Stimulated activated effector memory CD8-positive, alpha-beta T cell treated with anti-CD3 and anti-CD28 coated beads, Interleukin-12 subunit alpha, Interleukin-12 subunit beta, amount 100 ng/mL, for 72 hours (primary cell): ENCODE measurements at regions not wholly inside any gene's neighbourhood (a gene's known extent, or its start where the extent isn't known, plus 50 kb on each side); places are given as distances from the start of the nearest gene placed in this dataset.

ENCODE experiments used
- ATAC-seq: fragments of 150-1000 bp; cut with Tn5 transposase; 2 replicates; pipeline ENCODE4 v1.10.0; 2021
- DNase-seq, 2 donors: peaks; one replicate each; pipeline ENCODE4 v3.0.0; 2021 to 2022; ENCODE audit warnings: low spot score in 2 of 2
- H3K27ac Mint-ChIP-seq: one replicate; pipeline ENCODE4 v1.8.0; 2022; ENCODE audit warnings: mild to moderate bottlenecking, mixed read lengths
- H3K36me3 Mint-ChIP-seq: one replicate; pipeline ENCODE4 v1.8.0; 2022; ENCODE audit warnings: mild to moderate bottlenecking, mixed read lengths
- H3K4me1 Mint-ChIP-seq: one replicate; pipeline ENCODE4 v1.8.0; 2022; ENCODE audit warnings: mixed read lengths
- H3K4me3 Mint-ChIP-seq: one replicate; pipeline ENCODE4 v1.8.0; 2022; ENCODE audit warnings: mild to moderate bottlenecking, mixed read lengths
- H3K9me3 Mint-ChIP-seq: one replicate; pipeline ENCODE4 v1.8.0; 2022; ENCODE audit warnings: mixed read lengths

GRCh38 chr12:34345801-34346200 is 323.5 kb downstream of the ALG10 start:
- ATAC-seq = no peak

GRCh38 chr12:34346372-34347034 is 324.2 kb downstream of the ALG10 start:
- ATAC-seq (no peak), DNase-seq (no peak)
- H3K4me1 Mint-ChIP-seq = no peaks in the 10 kb centered on the region
- H3K4me3 Mint-ChIP-seq = no peak overlapping the region
- no peaks in the 10 kb centered on the region for H3K9me3 Mint-ChIP-seq
- no peak overlapping the region for H3K27ac Mint-ChIP-seq
- H3K36me3 Mint-ChIP-seq = no peaks in the 10 kb centered on the region

More at GRCh38 chr12:34345801-34346200, 323.5 kb downstream of the ALG10 start:
- H3K4me1 Mint-ChIP-seq = no peaks in the 10 kb centered on the region
- no peak overlapping the region for H3K4me3 Mint-ChIP-seq
- DNase-seq = no peak
- no peaks in the 10 kb centered on the region for H3K36me3 Mint-ChIP-seq
- no peak overlapping the region for H3K27ac Mint-ChIP-seq
- H3K9me3 Mint-ChIP-seq = no peaks in the 10 kb centered on the region

- no peak for ATAC-seq
- no peaks in the 10 kb centered on the region for H3K36me3 Mint-ChIP-seq
Measured at GRCh38 chr12:34347367-34347766, 325.1 kb downstream of the ALG10 start.

GRCh38 chr12:34348064-34348463 is 325.8 kb downstream of the ALG10 start:
- H3K4me3 Mint-ChIP-seq = no peak overlapping the region
- H3K9me3 Mint-ChIP-seq = no peaks in the 10 kb centered on the region
- H3K27ac Mint-ChIP-seq = no peak overlapping the region
- no peaks in the 10 kb centered on the region for H3K36me3 Mint-ChIP-seq
- no peaks in the 10 kb centered on the region for H3K4me1 Mint-ChIP-seq
- ATAC-seq = no peak
- no peak for DNase-seq

More at GRCh38 chr12:34347367-34347766, 325.1 kb downstream of the ALG10 start:
- no peaks in the 10 kb centered on the region for H3K9me3 Mint-ChIP-seq
- no peak overlapping the region for H3K4me3 Mint-ChIP-seq
- H3K4me1 Mint-ChIP-seq = no peaks in the 10 kb centered on the region
- no peak for DNase-seq
- H3K27ac Mint-ChIP-seq = no peak overlapping the region

- no peak for DNase-seq
- Mint-ChIP-seq H3K27ac (no peak overlapping the region), H3K4me1 (no peaks in the 10 kb centered on the region), H3K36me3 (no peaks in the 10 kb centered on the region), H3K4me3 (no peak overlapping the region), H3K9me3 (no peaks in the 10 kb centered on the region)
- ATAC-seq = no peak
Measured at GRCh38 chr12:34348836-34349672, 326.8 kb downstream of the ALG10 start.

- Mint-ChIP-seq H3K9me3 (no peaks in the 10 kb centered on the region), H3K4me1 (no peaks in the 10 kb centered on the region), H3K36me3 (no peaks in the 10 kb centered on the region), H3K4me3 (no peak overlapping the region), H3K27ac (no peak overlapping the region)
- ATAC-seq (no peak), DNase-seq (no peak)
Measured at GRCh38 chr12:34349673-34349961, 327.3 kb downstream of the ALG10 start.

GRCh38 chr12:34350092-34351041 is 328.1 kb downstream of the ALG10 start:
- no peak for ATAC-seq
- Mint-ChIP-seq H3K36me3 (no peaks in the 10 kb centered on the region), H3K4me3 (no peak overlapping the region), H3K4me1 (no peaks in the 10 kb centered on the region), H3K27ac (no peak overlapping the region), H3K9me3 (no peaks in the 10 kb centered on the region)
- DNase-seq = no peak

- ATAC-seq = no peak
- Mint-ChIP-seq H3K27ac (no peak overlapping the region), H3K36me3 (no peaks in the 10 kb centered on the region), H3K4me1 (no peaks in the 10 kb centered on the region), H3K4me3 (no peak overlapping the region), H3K9me3 (no peaks in the 10 kb centered on the region)
- no peak for DNase-seq
Measured at GRCh38 chr12:34352098-34352497, 329.8 kb downstream of the ALG10 start.

GRCh38 chr12:34354239-34355200 is 332.2 kb downstream of the ALG10 start:
- ATAC-seq (no peak), DNase-seq (no peak)
- no peak overlapping the region for H3K4me3 Mint-ChIP-seq
- no peaks in the 10 kb centered on the region for H3K9me3 Mint-ChIP-seq
- H3K36me3 Mint-ChIP-seq = no peaks in the 10 kb centered on the region
- no peaks in the 10 kb centered on the region for H3K4me1 Mint-ChIP-seq
- H3K27ac Mint-ChIP-seq = no peak overlapping the region

GRCh38 chr12:34356233-34356987 is 334.1 kb downstream of the ALG10 start:
- Mint-ChIP-seq H3K4me1 (no peaks in the 10 kb centered on the region), H3K36me3 (no peaks in the 10 kb centered on the region), H3K9me3 (no peaks in the 10 kb centered on the region), H3K4me3 (no peak overlapping the region), H3K27ac (no peak overlapping the region)
- no peak for DNase-seq
- no peak for ATAC-seq

GRCh38 chr12:34357791-34358190 is 335.5 kb downstream of the ALG10 start:
- DNase-seq (no peak), ATAC-seq (no peak)
- Mint-ChIP-seq H3K4me3 (no peak overlapping the region), H3K4me1 (no peaks in the 10 kb centered on the region), H3K36me3 (no peaks in the 10 kb centered on the region), H3K27ac (no peak overlapping the region), H3K9me3 (no peaks in the 10 kb centered on the region)

GRCh38 chr12:34358198-34358597 is 335.9 kb downstream of the ALG10 start:
- Mint-ChIP-seq H3K36me3 (no peaks in the 10 kb centered on the region), H3K4me3 (no peak overlapping the region), H3K9me3 (no peaks in the 10 kb centered on the region), H3K4me1 (no peaks in the 10 kb centered on the region), H3K27ac (no peak overlapping the region)
- no peak for ATAC-seq
- DNase-seq = no peak

GRCh38 chr12:34361721-34362316 is 339.5 kb downstream of the ALG10 start:
- ATAC-seq (no peak), DNase-seq (no peak)
- peaks cover 7% of the 10 kb centered on the region for H3K9me3 Mint-ChIP-seq
- H3K36me3 Mint-ChIP-seq = no peaks in the 10 kb centered on the region
- no peaks in the 10 kb centered on the region for H3K4me1 Mint-ChIP-seq
- no peak overlapping the region for H3K27ac Mint-ChIP-seq
- H3K4me3 Mint-ChIP-seq = no peak overlapping the region
